EL (cell line): ENCODE measurements at regions not wholly inside any gene's neighbourhood (a gene's known extent, or its start where the extent isn't known, plus 50 kb on each side); places are given as distances from the start of the nearest gene placed in this dataset.
"Not testable (repeated sequence)": the region's sequence is repeated elsewhere in the genome, so short reads cannot be mapped to it uniquely, and the experiment has no call there.

ENCODE experiments used
- DNase-seq: peaks from one replicate; pipeline ENCODE4 v3.0.0-alpha.2; 2016

- DNase-seq: not testable (repeated sequence)
These were observed 452.1 kb downstream of the NR4A2 start for GRCh38 chr2:155880382-155880781.

GRCh38 chr2:155879900-155880299 lies 452.6 kb downstream of the NR4A2 start:
- peak; percentile 70 for DNase-seq

- DNase-seq: no peak
These were observed 460.1 kb downstream of the NR4A2 start for GRCh38 chr2:155872396-155872795.

- DNase-seq: no peak
These were observed 460.6 kb downstream of the NR4A2 start for GRCh38 chr2:155871940-155872339.

GRCh38 chr2:155867564-155867963 lies 465.0 kb downstream of the NR4A2 start:
- DNase-seq: no peak

DNA sequence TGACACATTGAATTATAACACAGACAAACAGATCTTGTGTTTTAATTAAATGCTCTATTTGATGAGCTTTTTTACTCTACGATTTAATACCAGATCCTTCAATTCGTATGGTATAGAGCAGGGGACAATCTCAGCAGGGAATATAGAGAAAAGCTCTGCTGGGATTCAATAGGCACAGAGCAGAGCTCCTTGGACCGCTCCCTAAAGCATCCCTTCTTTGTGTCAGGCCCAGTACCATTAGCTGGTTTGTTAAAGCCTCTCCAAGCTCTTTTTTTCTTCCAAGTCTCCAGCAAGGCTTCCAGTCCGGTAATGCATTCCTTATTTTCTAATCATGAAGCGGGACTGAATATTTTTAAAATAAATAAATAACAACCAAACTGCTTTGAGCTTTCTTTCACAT lies 466.0 kb downstream of the NR4A2 start:
- no peak for DNase-seq

GRCh38 chr2:155852156-155852555 lies 480.4 kb downstream of the NR4A2 start:
- no peak for DNase-seq

GRCh38 chr2:155846259-155846658 lies 486.3 kb downstream of the NR4A2 start:
- DNase-seq: no peak

GRCh38 chr2:155844461-155844860 lies 488.1 kb downstream of the NR4A2 start:
- DNase-seq: no peak

DNA sequence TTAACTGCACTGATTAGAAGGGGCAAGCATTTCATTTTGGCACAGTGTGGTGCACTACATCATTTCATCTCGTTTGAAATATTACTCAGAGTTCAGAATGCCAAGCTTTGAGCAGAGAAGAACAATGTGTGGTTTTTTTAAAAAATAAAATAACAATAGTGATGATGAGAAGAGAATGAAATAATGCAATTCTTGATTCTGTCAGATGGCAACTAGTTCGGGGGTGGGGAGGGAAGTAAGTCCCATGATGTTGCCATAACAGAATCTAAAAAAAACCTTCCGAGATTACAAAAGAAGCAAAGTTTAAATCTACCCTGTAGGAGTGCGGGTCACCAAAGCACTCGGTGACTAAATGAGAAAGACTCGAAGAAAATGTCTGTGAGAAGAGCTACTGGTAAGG lies 490.4 kb downstream of the NR4A2 start:
- DNase-seq: no peak

GRCh38 chr2:155841442-155841841 lies 491.1 kb downstream of the NR4A2 start:
- no peak for DNase-seq

- DNase-seq: no peak
These were observed 491.9 kb downstream of the NR4A2 start for GRCh38 chr2:155840661-155841060.

GRCh38 chr2:155839991-155840390 lies 492.5 kb downstream of the NR4A2 start:
- DNase-seq: no peak

DNA sequence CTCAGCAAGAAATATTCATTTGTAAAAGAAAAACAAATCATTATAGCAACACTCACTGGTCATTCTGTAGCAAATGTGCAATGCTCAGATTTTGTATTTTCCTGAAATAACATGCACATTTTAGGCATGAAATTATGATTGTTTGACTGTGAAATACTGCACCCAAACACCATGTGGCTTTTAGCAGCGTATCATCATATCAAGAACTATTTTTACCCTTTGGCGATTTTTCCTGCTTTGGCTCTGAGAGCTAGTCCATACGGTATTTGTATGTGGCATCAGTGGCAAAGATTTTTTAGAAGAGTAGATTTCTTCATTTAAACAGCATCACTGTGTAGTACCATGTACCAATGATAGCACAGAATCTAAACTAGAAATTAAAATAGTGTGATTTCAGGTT lies 493.1 kb downstream of the NR4A2 start:
- DNase-seq: no peak

GRCh38 chr2:155836439-155836838 lies 496.1 kb downstream of the NR4A2 start:
- DNase-seq: no peak

DNA sequence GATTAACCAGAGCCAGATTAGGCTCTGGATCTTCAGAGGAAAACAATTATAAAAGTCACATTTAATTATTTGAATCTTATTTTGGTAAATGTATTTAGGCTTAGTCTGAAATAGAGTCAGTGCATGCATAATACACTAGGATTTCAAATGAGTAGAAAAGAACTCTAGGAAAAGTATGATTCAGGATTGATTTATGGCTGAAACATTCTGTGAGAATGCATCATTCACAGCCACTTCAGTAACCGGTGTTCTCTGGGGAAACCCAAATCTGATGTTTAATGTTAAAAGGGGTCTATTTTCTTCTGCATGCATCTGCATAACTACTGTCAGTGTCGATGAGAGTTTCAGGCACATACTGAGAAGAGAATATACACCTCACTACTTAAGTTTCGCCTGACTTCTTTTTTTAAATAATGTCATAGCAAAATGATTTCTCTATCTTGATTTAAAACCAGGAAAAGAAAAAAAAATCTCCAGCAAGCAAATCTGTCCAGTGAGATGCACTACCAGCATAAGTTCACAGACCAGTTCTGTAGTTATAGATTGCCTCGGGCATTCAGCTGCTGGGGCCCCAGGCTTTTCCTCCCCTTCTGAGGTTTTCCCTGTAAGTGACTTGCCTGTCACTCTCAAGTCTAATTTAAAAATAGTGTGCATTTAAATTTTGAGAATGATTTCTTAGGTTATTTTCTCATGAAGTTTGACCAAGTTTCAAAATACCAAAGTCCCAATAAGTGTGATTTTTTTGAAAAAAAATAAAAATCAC lies 501.5 kb downstream of the NR4A2 start:
- DNase-seq: no peak

GRCh38 chr2:155830351-155830750 lies 502.2 kb downstream of the NR4A2 start:
- DNase-seq: no peak

DNA sequence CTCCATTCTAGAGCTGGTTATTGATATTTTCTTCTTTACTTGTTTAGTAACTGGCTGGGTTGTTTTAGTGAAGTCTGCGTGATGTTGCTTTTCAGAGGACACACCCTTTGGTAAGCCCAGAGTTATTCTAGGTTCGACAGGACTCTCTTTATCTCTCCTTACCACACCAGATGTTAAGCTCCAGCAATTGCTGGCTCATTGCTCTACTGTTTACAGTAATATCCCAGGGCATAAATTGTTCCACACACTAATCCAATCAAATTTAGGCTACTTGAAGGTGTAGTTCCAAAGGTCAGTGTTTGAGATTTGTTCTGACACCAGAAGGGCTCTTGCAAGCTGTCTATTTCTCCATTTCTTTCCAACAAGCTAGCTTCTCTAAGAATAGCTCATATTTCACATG lies 506.6 kb downstream of the NR4A2 start:
- no peak for DNase-seq

- peak; percentile 6 for DNase-seq
These were observed 516.7 kb downstream of the NR4A2 start for GRCh38 chr2:155815851-155816250.

DNA sequence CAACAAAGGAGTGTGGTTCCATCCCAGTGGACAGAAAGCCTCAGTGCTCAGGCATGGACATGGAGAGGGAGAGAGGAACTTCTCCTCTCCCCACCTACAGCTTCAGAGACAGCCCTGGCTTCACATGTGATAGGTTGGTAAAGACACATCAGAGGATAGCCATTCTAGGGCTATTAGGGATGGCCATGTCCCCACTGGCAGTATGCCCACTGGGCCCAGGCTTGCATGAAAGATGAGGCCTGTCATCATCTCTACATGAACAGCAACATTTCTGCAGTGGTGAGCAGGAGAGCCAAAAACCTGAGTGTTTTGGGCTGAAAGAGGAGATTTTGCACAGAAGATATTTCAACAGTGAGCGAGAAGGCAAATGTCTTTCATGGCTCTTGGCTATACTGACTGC lies 517.2 kb downstream of the NR4A2 start:
- no peak for DNase-seq

DNA sequence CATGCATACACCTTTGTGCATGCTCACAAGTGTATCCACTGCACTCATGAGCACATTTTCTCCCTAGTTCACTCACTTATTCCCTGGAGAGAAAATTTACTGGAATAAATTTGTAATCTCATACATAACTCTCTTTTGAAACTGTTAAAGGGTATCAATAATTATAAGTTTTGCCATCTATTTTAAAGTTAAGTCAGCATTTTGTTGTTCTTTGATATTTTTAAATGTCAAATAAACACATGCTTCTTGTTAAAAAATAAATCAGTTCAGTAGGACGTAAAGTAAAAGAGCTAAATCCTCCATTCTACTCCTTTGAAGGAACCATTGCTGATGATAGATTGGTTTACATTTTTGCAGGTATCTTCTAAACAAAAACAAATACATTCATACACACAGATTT lies 522.1 kb downstream of the NR4A2 start:
- DNase-seq: no peak

DNA sequence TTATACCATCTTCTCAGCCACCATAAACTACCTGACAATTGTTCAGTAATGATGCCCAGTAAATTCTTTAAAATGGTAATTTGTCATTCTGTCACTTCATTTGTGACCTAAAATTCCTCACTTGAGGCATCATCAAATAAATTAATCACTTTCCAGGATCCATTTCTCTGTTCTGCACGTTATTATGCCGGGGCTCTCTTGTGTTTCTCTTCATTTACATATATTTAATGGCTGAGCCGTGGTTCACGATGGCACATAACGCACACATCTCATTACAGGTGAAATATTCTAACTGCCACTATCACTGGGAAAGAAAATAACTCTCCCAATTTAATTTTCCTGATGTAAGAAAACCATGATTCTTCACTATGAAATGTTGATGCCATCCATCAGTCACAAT lies 529.6 kb downstream of the NR4A2 start:
- DNase-seq: no peak

DNA sequence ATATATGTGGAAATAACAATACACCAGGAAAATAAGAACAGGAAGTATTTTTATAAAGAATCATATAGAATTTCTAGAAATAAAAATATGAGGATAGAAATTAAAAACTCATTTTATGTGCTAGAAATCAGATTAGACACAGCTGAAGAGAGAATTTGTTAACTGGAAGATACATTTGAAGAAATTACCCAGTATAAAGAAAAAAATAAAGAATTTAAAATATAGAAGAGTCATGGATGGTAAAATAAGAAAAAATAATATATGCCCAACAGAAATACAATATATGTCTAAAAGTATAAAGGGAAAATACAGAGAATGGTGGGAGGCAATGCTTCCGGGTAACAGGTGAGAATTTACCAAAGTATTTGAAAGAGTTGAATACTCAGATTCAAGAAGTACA lies 539.9 kb downstream of the NR4A2 start:
- DNase-seq: no peak

DNA sequence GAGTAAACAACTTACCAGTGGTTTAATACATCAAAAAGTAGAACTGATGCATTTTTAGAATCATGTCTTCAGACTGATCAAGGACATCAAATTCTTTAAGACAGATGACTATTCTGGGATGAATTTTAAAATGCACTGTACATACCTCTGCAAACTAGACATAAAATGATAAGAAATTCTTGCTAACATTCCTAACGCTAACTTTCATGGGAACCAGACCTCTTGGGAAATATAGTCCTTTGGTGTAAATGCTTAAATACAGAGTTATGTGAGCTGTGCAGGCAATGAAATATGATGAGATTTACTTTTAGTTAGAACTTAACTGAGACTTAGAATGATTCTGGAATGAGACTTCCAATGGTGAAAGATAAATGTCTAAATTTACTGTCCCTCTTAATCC lies 562.0 kb downstream of the NR4A2 start:
- DNase-seq: no peak

- no peak for DNase-seq
These were observed 566.0 kb downstream of the NR4A2 start for GRCh38 chr2:155766342-155767115.
